ENCODE measurements at regions not wholly inside any gene's neighbourhood (a gene's known extent, or its start where the extent isn't known, plus 50 kb on each side); places are given as distances from the start of the nearest gene placed in this dataset.

DNA sequence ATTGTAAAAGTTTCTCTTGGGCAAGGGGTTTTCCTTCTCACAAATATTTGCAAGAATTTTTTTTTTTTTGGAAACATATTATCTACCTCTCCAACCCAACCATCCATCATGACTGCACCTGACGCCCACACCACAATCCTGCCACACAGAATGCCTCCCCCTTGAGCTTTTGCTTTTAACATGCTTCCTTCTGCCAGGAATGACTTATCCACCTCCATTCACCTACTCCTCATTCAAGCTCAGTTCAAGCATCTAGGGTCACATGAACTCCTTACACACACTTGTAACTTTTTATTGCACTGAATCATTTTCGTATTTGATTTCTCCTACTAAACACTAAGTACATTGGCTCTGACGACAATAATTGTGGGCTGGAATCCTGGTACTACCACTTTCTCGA, 660.1 kb upstream of the AUTS2 start:
- H3K18ac ChIP-seq (ENCODE audit: low read depth in 1 of 2, low read length in 2 of 2): no peak overlapping the region
- H3K4me1 ChIP-seq (ENCODE audit: control insufficient read depth, insufficient read depth, low read depth, low read length): no peaks in the 10 kb centered on the region
- no peak overlapping the region for H2BK120ac ChIP-seq (ENCODE audit: low read depth, low read length)
- no peaks in the 10 kb centered on the region for H3K27me3 ChIP-seq (ENCODE audit: control insufficient read depth in 1 of 2, insufficient read depth in 1 of 2, low read length in 2 of 2)
- no peak overlapping the region for H2BK15ac ChIP-seq (ENCODE audit: low read depth, poor library complexity, severe bottlenecking)
- H3K4ac ChIP-seq (ENCODE audit: low read depth in 1 of 2, low read length in 2 of 2): no peak overlapping the region
- H4K91ac ChIP-seq (ENCODE audit: low read length): no peak overlapping the region
- H3K23ac ChIP-seq (ENCODE audit: low read length in 2 of 2): no peak overlapping the region
- no peak overlapping the region for H2BK5ac ChIP-seq (ENCODE audit: low read depth, low read length, poor library complexity, severe bottlenecking)
- H2AK5ac ChIP-seq (ENCODE audit: low read length, severe bottlenecking): no peak overlapping the region
- peaks cover 6% of the 10 kb centered on the region for H3K9me3 ChIP-seq (ENCODE audit: control insufficient read depth, low read length)
- H3K79me1 ChIP-seq (replicated peaks; ENCODE audit: low read length, poor library complexity, severe bottlenecking): no peaks in the 10 kb centered on the region
- 0% methylated on average over 2 of the region's 4 CpGs for WGBS
- no peak overlapping the region for H3K4me2 ChIP-seq (ENCODE audit: low read length, poor library complexity, severe bottlenecking)
- H2BK12ac ChIP-seq (ENCODE audit: low read length in 2 of 2): no peak overlapping the region
- no peak for DNase-seq
- H3K14ac ChIP-seq (ENCODE audit: low read length in 2 of 2): no peak overlapping the region
- H2AFZ ChIP-seq (ENCODE audit: low read depth, low read length): no peak overlapping the region
- H4K8ac ChIP-seq (ENCODE audit: low read length): no peak overlapping the region
- H3K36me3 ChIP-seq (ENCODE audit: control insufficient read depth in 1 of 2, insufficient read depth in 2 of 2, low read depth in 1 of 2, low read length in 2 of 2): no peaks in the 10 kb centered on the region
- H3K27ac ChIP-seq (ENCODE audit: low read length, poor library complexity, severe bottlenecking): no peak overlapping the region
- H3K4me3 ChIP-seq (ENCODE audit: insufficient read depth in 1 of 2, low read depth in 1 of 2, low read length in 2 of 2): no peak overlapping the region
- no peak overlapping the region for H3K9ac ChIP-seq (ENCODE audit: low read length)

DNA sequence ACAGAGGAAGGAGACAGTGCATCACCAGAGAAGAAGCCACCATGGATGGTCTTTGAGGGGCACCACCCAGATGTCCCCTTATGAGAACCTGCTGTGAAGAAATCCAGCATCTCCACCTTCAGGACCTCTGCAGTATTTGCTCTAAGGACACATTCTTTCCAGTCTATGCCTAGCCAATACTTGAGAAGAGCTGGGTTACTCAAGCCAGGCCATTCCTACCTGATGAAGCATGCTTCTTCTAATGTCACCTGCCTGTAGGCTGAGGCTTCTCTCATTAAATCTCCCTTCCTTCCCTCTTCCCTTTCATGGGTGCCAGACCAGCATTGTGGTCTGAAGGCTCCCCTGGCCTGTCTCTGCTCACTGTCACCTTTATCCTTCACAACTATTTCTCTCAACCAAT, 654.5 kb upstream of the AUTS2 start:
- Histone ChIP-seq H2BK15ac (ENCODE audit: low read depth, poor library complexity, severe bottlenecking) (no peak overlapping the region), H3K23ac (ENCODE audit: low read length in 2 of 2) (no peak overlapping the region), H3K27ac (ENCODE audit: low read length, poor library complexity, severe bottlenecking) (no peak overlapping the region), H3K36me3 (ENCODE audit: control insufficient read depth in 1 of 2, insufficient read depth in 2 of 2, low read depth in 1 of 2, low read length in 2 of 2) (no peaks in the 10 kb centered on the region), H3K14ac (ENCODE audit: low read length in 2 of 2) (no peak overlapping the region), H3K4me1 (ENCODE audit: control insufficient read depth, insufficient read depth, low read depth, low read length) (no peaks in the 10 kb centered on the region), H3K27me3 (ENCODE audit: control insufficient read depth in 1 of 2, insufficient read depth in 1 of 2, low read length in 2 of 2) (no peaks in the 10 kb centered on the region), H4K91ac (ENCODE audit: low read length) (no peak overlapping the region), H4K8ac (ENCODE audit: low read length) (no peak overlapping the region), H3K79me1 (replicated peaks; ENCODE audit: low read length, poor library complexity, severe bottlenecking) (no peaks in the 10 kb centered on the region), H2BK120ac (ENCODE audit: low read depth, low read length) (no peak overlapping the region), H3K9me3 (ENCODE audit: control insufficient read depth, low read length) (peaks cover 6% of the 10 kb centered on the region), H3K18ac (ENCODE audit: low read depth in 1 of 2, low read length in 2 of 2) (no peak overlapping the region), H2AK5ac (ENCODE audit: low read length, severe bottlenecking) (no peak overlapping the region), H3K4me3 (ENCODE audit: insufficient read depth in 1 of 2, low read depth in 1 of 2, low read length in 2 of 2) (no peak overlapping the region), H2BK5ac (ENCODE audit: low read depth, low read length, poor library complexity, severe bottlenecking) (no peak overlapping the region), H2BK12ac (ENCODE audit: low read length in 2 of 2) (no peak overlapping the region), H2AFZ (ENCODE audit: low read depth, low read length) (no peak overlapping the region), H3K4me2 (ENCODE audit: low read length, poor library complexity, severe bottlenecking) (no peak overlapping the region), H3K4ac (ENCODE audit: low read depth in 1 of 2, low read length in 2 of 2) (no peak overlapping the region), H3K9ac (ENCODE audit: low read length) (no peak overlapping the region)
- DNase-seq: no peak

DNA sequence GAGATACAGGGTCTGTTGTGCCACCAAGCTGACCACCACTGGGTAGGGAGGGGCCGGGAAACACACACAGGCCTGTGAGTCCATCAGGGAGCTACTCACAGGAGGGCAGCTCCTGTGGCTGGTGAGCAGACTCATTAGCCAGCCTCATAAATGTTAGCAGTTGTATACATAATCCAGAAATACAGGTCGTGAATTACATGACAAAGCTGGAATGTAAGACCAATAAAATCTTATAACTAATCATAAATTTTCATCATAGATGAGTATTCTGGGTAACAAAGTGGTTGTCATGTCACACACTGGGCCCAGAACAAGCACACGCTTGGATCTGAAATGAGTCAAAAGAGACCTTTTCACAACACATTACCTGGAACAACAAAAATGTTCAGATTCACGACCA, 642.6 kb upstream of the AUTS2 start:
- no peak for DNase-seq
- H3K27me3 ChIP-seq (ENCODE audit: control insufficient read depth in 1 of 2, insufficient read depth in 1 of 2, low read length in 2 of 2): peaks cover 0 to 4% of the 10 kb centered on the region in 2 experiments
- H2BK120ac ChIP-seq (ENCODE audit: low read depth, low read length): no peak overlapping the region
- no peak overlapping the region for H2AK5ac ChIP-seq (ENCODE audit: low read length, severe bottlenecking)
- no peak overlapping the region for H2BK15ac ChIP-seq (ENCODE audit: low read depth, poor library complexity, severe bottlenecking)
- H2AFZ ChIP-seq (ENCODE audit: low read depth, low read length): no peak overlapping the region
- no peak overlapping the region for H3K4me3 ChIP-seq (ENCODE audit: insufficient read depth in 1 of 2, low read depth in 1 of 2, low read length in 2 of 2)
- no peak overlapping the region for H4K8ac ChIP-seq (ENCODE audit: low read length)
- H3K4me2 ChIP-seq (ENCODE audit: low read length, poor library complexity, severe bottlenecking): no peak overlapping the region
- no peaks in the 10 kb centered on the region for H3K36me3 ChIP-seq (ENCODE audit: control insufficient read depth in 1 of 2, insufficient read depth in 2 of 2, low read depth in 1 of 2, low read length in 2 of 2)
- no peaks in the 10 kb centered on the region for H3K9me3 ChIP-seq (ENCODE audit: control insufficient read depth, low read length)
- no peak overlapping the region for H2BK12ac ChIP-seq (ENCODE audit: low read length in 2 of 2)
- H2BK5ac ChIP-seq (ENCODE audit: low read depth, low read length, poor library complexity, severe bottlenecking): no peak overlapping the region
- no peak overlapping the region for H3K4ac ChIP-seq (ENCODE audit: low read depth in 1 of 2, low read length in 2 of 2)
- H3K18ac ChIP-seq (ENCODE audit: low read depth in 1 of 2, low read length in 2 of 2): no peak overlapping the region
- H3K14ac ChIP-seq (ENCODE audit: low read length in 2 of 2): no peak overlapping the region
- no peak overlapping the region for H3K9ac ChIP-seq (ENCODE audit: low read length)
- 75% methylated on average over 3 of the region's 4 CpGs for WGBS
- no peaks in the 10 kb centered on the region for H3K79me1 ChIP-seq (replicated peaks; ENCODE audit: low read length, poor library complexity, severe bottlenecking)
- no peak overlapping the region for H3K27ac ChIP-seq (ENCODE audit: low read length, poor library complexity, severe bottlenecking)
- no peak overlapping the region for H3K23ac ChIP-seq (ENCODE audit: low read length in 2 of 2)
- H4K91ac ChIP-seq (ENCODE audit: low read length): no peak overlapping the region
- no peaks in the 10 kb centered on the region for H3K4me1 ChIP-seq (ENCODE audit: control insufficient read depth, insufficient read depth, low read depth, low read length)

DNA sequence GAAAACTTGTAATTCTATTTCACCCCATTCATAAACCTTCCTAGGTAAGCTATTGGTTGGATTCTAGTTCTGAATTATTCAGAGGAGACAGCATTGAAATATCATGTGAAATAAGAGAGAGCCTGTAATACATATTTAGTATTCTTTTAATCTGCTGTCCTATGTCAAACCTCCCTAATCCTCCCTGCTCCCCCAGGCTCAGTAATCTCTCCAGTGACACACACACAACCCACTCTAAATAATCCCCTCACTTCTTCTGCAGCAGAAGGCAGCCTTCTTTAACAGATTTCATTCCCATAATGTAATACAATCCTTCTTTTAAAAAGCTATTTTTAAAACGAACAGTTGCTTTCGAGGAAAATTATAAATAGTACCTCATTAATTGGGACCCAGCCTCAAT, 639.7 kb upstream of the AUTS2 start:
- WGBS: 66% methylated on average over 2 of the region's 2 CpGs
- Histone ChIP-seq H3K18ac (ENCODE audit: low read depth in 1 of 2, low read length in 2 of 2) (no peak overlapping the region), H3K79me1 (replicated peaks; ENCODE audit: low read length, poor library complexity, severe bottlenecking) (no peaks in the 10 kb centered on the region), H3K36me3 (ENCODE audit: control insufficient read depth in 1 of 2, insufficient read depth in 2 of 2, low read depth in 1 of 2, low read length in 2 of 2) (no peaks in the 10 kb centered on the region), H2AK5ac (ENCODE audit: low read length, severe bottlenecking) (no peak overlapping the region), H3K27ac (ENCODE audit: low read length, poor library complexity, severe bottlenecking) (no peak overlapping the region), H2BK15ac (ENCODE audit: low read depth, poor library complexity, severe bottlenecking) (no peak overlapping the region), H3K4me2 (ENCODE audit: low read length, poor library complexity, severe bottlenecking) (no peak overlapping the region), H3K4ac (ENCODE audit: low read depth in 1 of 2, low read length in 2 of 2) (no peak overlapping the region), H3K4me1 (ENCODE audit: control insufficient read depth, insufficient read depth, low read depth, low read length) (no peaks in the 10 kb centered on the region), H2BK5ac (ENCODE audit: low read depth, low read length, poor library complexity, severe bottlenecking) (no peak overlapping the region), H3K27me3 (ENCODE audit: control insufficient read depth in 1 of 2, insufficient read depth in 1 of 2, low read length in 2 of 2) (peaks cover 0 to 4% of the 10 kb centered on the region in 2 experiments), H3K14ac (ENCODE audit: low read length in 2 of 2) (no peak overlapping the region), H2AFZ (ENCODE audit: low read depth, low read length) (no peak overlapping the region), H3K9me3 (ENCODE audit: control insufficient read depth, low read length) (no peaks in the 10 kb centered on the region), H3K9ac (ENCODE audit: low read length) (no peak overlapping the region), H2BK12ac (ENCODE audit: low read length in 2 of 2) (no peak overlapping the region), H2BK120ac (ENCODE audit: low read depth, low read length) (no peak overlapping the region), H4K91ac (ENCODE audit: low read length) (no peak overlapping the region), H4K8ac (ENCODE audit: low read length) (no peak overlapping the region), H3K4me3 (ENCODE audit: insufficient read depth in 1 of 2, low read depth in 1 of 2, low read length in 2 of 2) (no peak overlapping the region), H3K23ac (ENCODE audit: low read length in 2 of 2) (no peak overlapping the region)
- no peak for DNase-seq
